Kidney epithelial cell (primary cell): ENCODE measurements at regions not wholly inside any gene's neighbourhood (a gene's known extent, or its start where the extent isn't known, plus 50 kb on each side); places are given as distances from the start of the nearest gene placed in this dataset.
"Not testable (repeated sequence)": the region's sequence is repeated elsewhere in the genome, so short reads cannot be mapped to it uniquely, and the experiment has no call there.

Experiments
- DNase-seq: peaks from one replicate; pipeline ENCODE4 v3.0.0-alpha.2; 2010; ENCODE audit warnings: low read depth
- H3K27me3 ChIP-seq: 2 replicates; pipeline ENCODE4 v1.6.0; 2011; ENCODE audit warnings: low read length; ENCODE audit not compliant: control insufficient read depth, insufficient read depth
- H3K36me3 ChIP-seq: 2 replicates; pipeline ENCODE4 v1.5.1; 2011; ENCODE audit warnings: low read length; ENCODE audit not compliant: control insufficient read depth, insufficient read depth
- H3K4me3 ChIP-seq: 2 replicates; pipeline ENCODE4 v1.5.1; 2011; ENCODE audit warnings: low read depth, mild to moderate bottlenecking, control low read depth, low read length
- TF ChIP-seq, protein P1 (sequence below): IDR thresholded peaks from 2 replicates; pipeline ENCODE4 v1.5.1; 2011; ENCODE audit warnings: mild to moderate bottlenecking, moderate library complexity, low read length, control low read depth, inconsistent platforms; ENCODE audit not compliant: insufficient read depth, poor library complexity, severe bottlenecking

- Histone ChIP-seq H3K36me3 (no peaks in the 10 kb centered on the region), H3K27me3 (no peaks in the 10 kb centered on the region), H3K4me3 (no peak overlapping the region)
- no peak for DNase-seq
- TF ChIP-seq, protein P1, sequence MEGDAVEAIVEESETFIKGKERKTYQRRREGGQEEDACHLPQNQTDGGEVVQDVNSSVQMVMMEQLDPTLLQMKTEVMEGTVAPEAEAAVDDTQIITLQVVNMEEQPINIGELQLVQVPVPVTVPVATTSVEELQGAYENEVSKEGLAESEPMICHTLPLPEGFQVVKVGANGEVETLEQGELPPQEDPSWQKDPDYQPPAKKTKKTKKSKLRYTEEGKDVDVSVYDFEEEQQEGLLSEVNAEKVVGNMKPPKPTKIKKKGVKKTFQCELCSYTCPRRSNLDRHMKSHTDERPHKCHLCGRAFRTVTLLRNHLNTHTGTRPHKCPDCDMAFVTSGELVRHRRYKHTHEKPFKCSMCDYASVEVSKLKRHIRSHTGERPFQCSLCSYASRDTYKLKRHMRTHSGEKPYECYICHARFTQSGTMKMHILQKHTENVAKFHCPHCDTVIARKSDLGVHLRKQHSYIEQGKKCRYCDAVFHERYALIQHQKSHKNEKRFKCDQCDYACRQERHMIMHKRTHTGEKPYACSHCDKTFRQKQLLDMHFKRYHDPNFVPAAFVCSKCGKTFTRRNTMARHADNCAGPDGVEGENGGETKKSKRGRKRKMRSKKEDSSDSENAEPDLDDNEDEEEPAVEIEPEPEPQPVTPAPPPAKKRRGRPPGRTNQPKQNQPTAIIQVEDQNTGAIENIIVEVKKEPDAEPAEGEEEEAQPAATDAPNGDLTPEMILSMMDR: no peak
Measured at GRCh38 chr13:54092686-54093085, 1064.1 kb downstream of the OLFM4 start.

DNA sequence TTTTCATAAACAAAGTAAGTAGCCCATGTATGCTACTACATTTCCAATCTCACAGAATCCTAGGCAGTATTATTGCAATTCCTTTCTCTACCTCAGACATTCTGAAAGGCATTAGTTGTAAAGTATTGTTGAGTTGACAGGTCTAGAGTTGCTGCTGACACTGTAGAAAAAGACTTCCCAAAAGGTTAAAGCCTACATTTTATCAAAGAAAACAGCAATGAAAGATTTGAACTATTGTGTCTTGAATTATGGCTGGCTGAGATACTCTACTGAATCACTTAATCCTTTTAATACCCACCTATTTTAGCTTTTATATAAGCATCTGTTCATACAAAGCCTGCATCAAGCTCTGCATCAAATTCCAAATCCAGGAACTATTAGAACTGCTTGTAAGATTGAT lies 1082.0 kb downstream of the OLFM4 start:
- Histone ChIP-seq H3K4me3 (no peak overlapping the region), H3K27me3 (no peaks in the 10 kb centered on the region), H3K36me3 (no peaks in the 10 kb centered on the region)
- no peak for DNase-seq
- TF ChIP-seq, protein P1: no peak

DNA sequence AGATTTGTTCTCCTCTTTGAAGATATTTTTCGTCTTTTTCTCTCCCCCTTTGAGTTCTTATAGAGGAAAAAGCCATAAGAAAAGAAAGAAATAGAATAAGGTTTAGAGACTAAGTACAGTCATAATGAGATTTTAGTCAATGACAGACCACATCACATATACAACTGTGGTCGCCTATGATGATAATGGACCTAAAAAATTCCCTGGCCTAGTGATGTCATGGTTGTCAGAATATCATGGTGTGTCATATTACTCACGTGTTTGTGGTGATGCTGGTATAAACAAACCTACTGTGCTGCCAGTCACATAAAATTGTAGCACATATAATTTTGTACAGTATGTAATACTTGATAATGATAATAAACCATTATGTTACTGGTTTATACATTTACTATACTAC lies 1096.1 kb downstream of the OLFM4 start:
- no peak for DNase-seq
- no peaks in the 10 kb centered on the region for H3K36me3 ChIP-seq
- TF ChIP-seq, protein P1: no peak
- no peak overlapping the region for H3K4me3 ChIP-seq
- H3K27me3 ChIP-seq: no peaks in the 10 kb centered on the region

DNA sequence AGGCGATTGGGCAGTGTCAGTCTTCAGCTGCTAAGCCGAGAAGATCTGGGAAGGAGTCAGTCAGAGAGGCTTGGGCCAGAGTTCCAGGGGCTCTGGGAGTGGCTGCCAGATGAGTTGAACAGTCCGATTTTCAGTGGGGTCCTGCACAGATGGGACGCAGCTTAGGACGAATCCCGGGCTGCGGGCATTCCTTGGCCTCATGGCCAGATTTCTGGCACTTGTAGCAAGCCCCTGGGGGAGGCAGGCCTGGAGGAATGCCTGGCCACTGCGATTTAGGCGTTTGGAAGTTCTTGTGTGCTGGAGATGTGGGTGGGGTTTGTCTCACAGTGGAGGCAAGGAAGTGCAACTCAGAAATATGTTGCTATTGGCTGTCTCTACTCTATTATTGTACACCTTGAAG lies 1102.3 kb downstream of the OLFM4 start:
- H3K36me3 ChIP-seq, H3K27me3 ChIP-seq, H3K4me3 ChIP-seq, DNase-seq: not testable (repeated sequence)

GRCh38 chr13:54131433-54131832 lies 1102.8 kb downstream of the OLFM4 start:
- not testable (repeated sequence) for H3K27me3 ChIP-seq, H3K4me3 ChIP-seq, DNase-seq, H3K36me3 ChIP-seq

GRCh38 chr13:54132127-54132526 lies 1103.5 kb downstream of the OLFM4 start:
- DNase-seq, H3K27me3 ChIP-seq, H3K4me3 ChIP-seq, H3K36me3 ChIP-seq: not testable (repeated sequence)

DNA sequence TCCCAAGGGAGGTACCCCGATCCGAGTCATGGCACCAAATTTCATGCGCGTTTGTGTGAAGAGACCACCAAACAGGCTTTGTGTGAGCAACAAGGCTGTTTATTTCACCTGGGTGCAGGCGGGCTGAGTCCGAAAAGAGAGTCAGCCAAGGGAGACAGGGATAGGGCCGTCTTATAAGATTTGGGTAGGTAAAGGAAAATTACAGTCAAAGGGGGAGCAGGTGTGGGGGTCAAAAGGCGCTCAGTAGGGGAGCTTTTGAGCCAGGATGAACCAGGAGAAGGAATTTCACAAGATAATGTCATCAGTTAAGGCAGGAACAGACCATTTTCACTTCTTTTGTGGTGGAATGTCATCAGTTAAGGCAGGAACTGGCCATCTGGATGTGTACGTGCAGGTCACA lies 1104.1 kb downstream of the OLFM4 start:
- not testable (repeated sequence) for H3K27me3 ChIP-seq, H3K4me3 ChIP-seq, DNase-seq, H3K36me3 ChIP-seq

DNA sequence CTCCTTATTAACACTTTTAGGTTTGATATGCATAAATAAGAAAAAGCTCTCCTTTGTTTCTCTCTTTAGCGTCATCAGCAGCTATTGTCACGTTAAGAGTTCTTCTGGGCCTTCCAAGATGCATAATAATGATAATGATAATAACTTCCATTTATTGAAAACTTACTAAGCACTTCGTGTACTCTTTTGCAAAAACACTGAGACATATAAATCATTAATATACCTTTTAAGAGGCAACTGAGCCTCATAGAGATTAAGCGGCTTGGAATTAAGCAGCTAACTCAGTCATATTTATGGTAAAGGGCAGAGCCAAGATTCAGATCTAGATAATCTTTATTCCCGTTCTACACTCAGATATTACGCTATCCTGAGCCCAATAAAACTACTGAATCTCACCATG lies 1105.1 kb downstream of the OLFM4 start:
- TF ChIP-seq, protein P1: no peak

More for the DNA sequence above, 1105.1 kb downstream of the OLFM4 start:
- no peak overlapping the region for H3K4me3 ChIP-seq
- no peak for DNase-seq
- H3K27me3 ChIP-seq: no peaks in the 10 kb centered on the region
- H3K36me3 ChIP-seq: no peaks in the 10 kb centered on the region
